BLaER1 treated with 17β-estradiol and CSF1 and Interleukin-3, amounts not matched to agents 10 nM and 100 nM (cell line): ENCODE measurements at regions not wholly inside any gene's neighbourhood (a gene's known extent, or its start where the extent isn't known, plus 50 kb on each side); places are given as distances from the start of the nearest gene placed in this dataset.

Experiments used
- H3K27ac ChIP-seq, 11 experiments: shearing (Covaris generic); formaldehyde crosslinking; 2 replicates each; pipeline ENCODE4 v1.8.1; 2022
- H3K27me3 ChIP-seq, 11 experiments: shearing (Covaris generic); formaldehyde crosslinking; 2 replicates each; pipeline ENCODE4 v1.8.1; 2022
- H3K36me3 ChIP-seq, 11 experiments: shearing (Covaris generic); formaldehyde crosslinking; 2 replicates each; pipeline ENCODE4 v1.8.1; 2022
- H3K4me1 ChIP-seq, 10 experiments: shearing (Covaris generic); formaldehyde crosslinking; 2 replicates each; pipeline ENCODE4 v1.8.1; 2022
- H3K4me2 ChIP-seq, 11 experiments: shearing (Covaris generic); formaldehyde crosslinking; 2 replicates each; pipeline ENCODE4 v1.8.1; 2022
- H3K4me3 ChIP-seq, 10 experiments: shearing (Covaris generic); formaldehyde crosslinking; 2 replicates each; pipeline ENCODE4 v1.8.1; 2022
- H3K9ac ChIP-seq, 11 experiments: shearing (Covaris generic); formaldehyde crosslinking; 2 replicates each; pipeline ENCODE4 v1.8.1; 2022
- H3K9me3 ChIP-seq, 11 experiments: shearing (Covaris generic); formaldehyde crosslinking; replicated peaks in 1 of 11; 2 replicates each; pipeline ENCODE4 v1.8.1; 2022
- H4K20me1 ChIP-seq, 11 experiments: shearing (Covaris generic); formaldehyde crosslinking; 2 replicates each; pipeline ENCODE4 v1.8.1; 2022
- Cebpa-rat ChIP-seq, 11 experiments: shearing (Covaris generic); IDR thresholded peaks; 2 replicates each; pipeline ENCODE4 v1.8.1; 2022

DNA sequence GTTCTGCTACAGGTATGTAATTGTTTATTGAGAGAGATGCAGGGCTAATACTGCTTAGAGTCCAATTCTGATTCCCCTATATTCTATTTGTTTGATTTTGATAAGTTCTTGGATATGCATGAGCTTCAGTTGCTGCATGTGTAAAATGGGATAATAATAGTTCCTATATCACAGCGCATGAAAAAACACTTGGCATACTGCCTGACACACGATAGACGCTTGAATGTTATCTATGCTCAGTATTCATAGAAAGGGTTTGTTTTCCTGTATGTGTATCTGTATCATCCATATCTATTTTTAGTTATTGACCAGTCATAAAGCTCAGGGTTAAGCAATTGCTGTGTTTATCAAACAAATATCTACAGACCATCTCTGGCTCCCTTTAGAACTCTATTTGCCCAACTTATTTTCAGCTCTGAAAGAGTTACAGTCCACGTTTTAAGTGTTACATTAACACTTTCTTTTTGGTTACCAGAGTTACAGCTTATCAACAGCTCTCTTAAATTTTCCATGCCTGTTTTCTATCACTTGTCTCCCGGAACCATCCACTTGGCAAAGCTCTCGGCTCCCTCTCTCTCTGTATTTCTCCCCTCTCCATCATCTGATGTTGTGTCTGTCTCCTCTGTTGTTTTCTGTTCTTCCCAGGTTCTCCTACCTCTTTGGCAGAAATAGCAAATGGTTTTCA is 334.8 kb downstream of the CBLN1 start:
- Histone ChIP-seq H3K9ac (no peak overlapping the region), H3K4me2 (no peak overlapping the region), H3K27me3 (no peaks in the 10 kb centered on the region), H3K4me3 (no peak overlapping the region), H3K4me1 (peaks cover 0 to 7% (median 0%) of the 10 kb centered on the region in 10 experiments; a peak in 1 of 20 replicates), H3K36me3 (no peaks in the 10 kb centered on the region), H4K20me1 (no peaks in the 10 kb centered on the region), H3K27ac (no peak overlapping the region), H3K9me3 (peaks cover 0 to 6% (median 0%) of the 10 kb centered on the region in 11 experiments; a peak in 1 of 22 replicates)
- TF ChIP-seq Cebpa-rat (IDR thresholded peaks at IDR 0.05) = no peak

DNA sequence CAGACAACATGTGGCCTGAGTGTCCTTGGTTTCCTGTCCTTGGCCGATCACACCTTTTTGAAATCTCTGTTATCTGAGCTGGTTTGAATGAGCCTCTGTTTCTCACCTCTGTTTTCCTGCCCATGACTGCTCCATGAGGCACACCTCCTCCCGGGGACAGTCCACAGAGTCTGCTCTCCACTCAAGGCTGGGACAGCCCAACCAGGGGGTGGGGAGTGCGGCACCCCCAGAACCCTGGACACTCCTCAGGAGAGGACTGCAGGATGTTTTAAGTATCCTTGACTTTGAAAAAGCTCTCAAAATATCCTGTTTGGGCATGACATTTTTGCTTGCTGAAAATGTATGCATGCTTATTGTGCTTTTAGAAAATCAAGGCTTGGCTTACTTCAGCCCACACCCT is 333.0 kb upstream of the N4BP1 start:
- Histone ChIP-seq H3K27ac (no peak overlapping the region), H3K4me3 (no peak overlapping the region), H4K20me1 (no peaks in the 10 kb centered on the region), H3K27me3 (no peaks in the 10 kb centered on the region), H3K36me3 (no peaks in the 10 kb centered on the region), H3K4me1 (no peaks in the 10 kb centered on the region), H3K4me2 (no peak overlapping the region), H3K9ac (no peak overlapping the region), H3K9me3 (no peaks in the 10 kb centered on the region)
- TF ChIP-seq Cebpa-rat (IDR thresholded peaks at IDR 0.05) = no peak

DNA sequence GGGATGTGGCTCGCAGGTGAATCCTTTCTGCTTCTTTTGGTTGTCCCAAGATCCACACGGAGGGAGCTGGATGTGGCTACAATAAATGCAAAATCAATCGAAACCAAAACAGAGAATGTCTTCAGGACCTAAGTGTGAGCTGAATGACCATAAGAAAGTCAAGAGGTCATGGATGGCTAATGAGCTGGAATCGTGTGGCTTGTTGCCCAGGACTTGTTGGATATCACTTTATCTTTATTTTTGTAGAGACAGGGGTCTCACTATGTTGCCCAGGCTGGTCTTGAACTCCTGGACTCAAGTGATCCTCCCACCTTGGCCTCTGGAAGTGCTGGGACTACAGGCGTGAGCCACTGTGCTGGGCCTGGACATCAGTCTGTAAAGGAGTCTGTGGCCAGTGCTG is 326.8 kb upstream of the N4BP1 start:
- H3K4me2 ChIP-seq = no peak overlapping the region
- no peaks in the 10 kb centered on the region for H4K20me1 ChIP-seq
- no peak overlapping the region for H3K27ac ChIP-seq
- H3K9ac ChIP-seq = no peak overlapping the region
- H3K9me3 ChIP-seq = peaks cover 6 to 11% (median 9%) of the 10 kb centered on the region in 11 experiments; a peak in 13 of 22 replicates
- no peaks in the 10 kb centered on the region for H3K27me3 ChIP-seq
- H3K4me1 ChIP-seq = no peaks in the 10 kb centered on the region
- no peaks in the 10 kb centered on the region for H3K36me3 ChIP-seq
- H3K4me3 ChIP-seq = no peak overlapping the region
- no peak for TF ChIP-seq Cebpa-rat (IDR thresholded peaks at IDR 0.05)

DNA sequence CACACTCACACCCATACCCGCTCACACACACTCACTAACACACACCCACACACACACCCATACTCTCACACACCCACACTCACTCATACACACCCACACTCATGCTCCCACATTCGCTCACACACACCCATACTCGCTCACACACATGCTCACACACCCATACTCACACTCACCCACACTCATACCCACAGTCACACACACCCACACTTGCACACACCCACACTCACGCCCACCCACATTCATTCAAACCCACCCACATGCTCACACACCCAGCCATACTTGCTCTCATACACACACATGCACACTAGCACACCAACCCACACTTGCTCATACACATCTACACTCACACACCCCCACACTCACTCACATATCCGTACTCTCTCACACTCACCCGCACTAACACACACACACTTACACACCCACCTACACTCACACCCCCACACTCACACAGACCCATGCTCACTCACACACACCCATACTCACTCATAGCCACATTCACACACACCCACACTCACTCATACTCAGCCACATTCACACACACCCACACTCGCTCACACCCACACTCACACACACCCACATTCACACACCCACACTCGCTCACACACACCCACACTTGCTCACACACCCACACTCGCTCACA is 322.4 kb upstream of the N4BP1 start:
- H3K9me3 ChIP-seq = peaks cover 8 to 21% (median 15%) of the 10 kb centered on the region in 11 experiments; a peak in 14 of 22 replicates
- H3K4me2 ChIP-seq = no peak overlapping the region
- H3K27ac ChIP-seq = no peak overlapping the region
- no peaks in the 10 kb centered on the region for H3K36me3 ChIP-seq
- H4K20me1 ChIP-seq = no peaks in the 10 kb centered on the region
- peaks cover 0 to 11% (median 0%) of the 10 kb centered on the region in 10 experiments; a peak in 3 of 20 replicates for H3K4me1 ChIP-seq
- TF ChIP-seq Cebpa-rat (IDR thresholded peaks at IDR 0.05) = no peak
- no peak overlapping the region for H3K9ac ChIP-seq
- H3K4me3 ChIP-seq = no peak overlapping the region
- H3K27me3 ChIP-seq = no peaks in the 10 kb centered on the region

DNA sequence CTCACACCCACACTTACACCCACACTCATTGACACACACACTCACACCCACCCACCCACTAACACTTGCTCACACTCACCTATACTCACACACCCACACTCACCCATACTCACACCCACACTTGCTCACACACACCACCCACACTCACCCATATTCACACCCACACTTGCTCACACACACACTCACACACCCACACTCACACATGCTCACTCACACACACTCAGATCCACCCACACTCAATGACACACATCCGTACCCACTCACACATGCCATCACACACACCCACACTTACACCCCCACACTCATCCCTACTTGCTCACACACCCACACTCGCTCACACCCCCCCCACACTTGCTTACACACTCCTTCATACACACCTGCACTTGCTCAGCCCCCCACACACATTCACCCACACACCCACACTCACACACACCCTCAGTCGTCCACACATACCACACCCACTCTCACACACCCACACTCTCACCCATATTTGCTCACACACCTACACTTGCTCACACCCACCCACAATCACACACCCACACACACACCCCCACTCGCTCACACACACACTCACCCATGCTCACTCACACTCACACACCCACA is 321.1 kb upstream of the N4BP1 start:
- H3K9me3 ChIP-seq = peaks cover 8 to 25% (median 18%) of the 10 kb centered on the region in 11 experiments; a peak in 16 of 22 replicates
- H3K4me1 ChIP-seq = peaks cover 0 to 11% (median 0%) of the 10 kb centered on the region in 10 experiments; a peak in 3 of 20 replicates
- H3K4me2 ChIP-seq = no peak overlapping the region
- no peaks in the 10 kb centered on the region for H4K20me1 ChIP-seq
- H3K27me3 ChIP-seq = no peaks in the 10 kb centered on the region
- H3K9ac ChIP-seq = no peak overlapping the region
- no peak for TF ChIP-seq Cebpa-rat (IDR thresholded peaks at IDR 0.05)
- H3K36me3 ChIP-seq = no peaks in the 10 kb centered on the region
- H3K27ac ChIP-seq = no peak overlapping the region
- no peak overlapping the region for H3K4me3 ChIP-seq

DNA sequence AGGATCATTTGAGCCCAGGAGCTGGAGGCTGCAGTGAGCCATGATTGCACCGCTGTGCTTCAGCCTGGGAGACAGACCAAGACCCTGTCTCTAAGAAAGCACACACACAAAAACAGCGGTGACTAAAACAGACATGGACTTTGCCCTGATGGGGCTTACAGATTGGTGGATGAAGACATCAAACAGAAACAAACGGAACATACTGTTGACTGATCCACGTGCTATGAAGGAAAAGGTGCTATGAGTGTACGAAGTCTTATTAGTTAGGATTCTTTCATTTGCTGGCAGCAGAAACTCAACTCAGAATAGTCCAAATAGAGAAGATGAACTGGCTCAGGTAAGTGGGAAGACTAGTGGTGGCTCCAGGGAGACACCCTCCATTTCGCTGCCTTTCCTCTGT is 309.8 kb upstream of the N4BP1 start:
- Histone ChIP-seq H3K4me3 (no peak overlapping the region), H3K27ac (no peak overlapping the region), H3K9ac (no peak overlapping the region), H4K20me1 (no peaks in the 10 kb centered on the region), H3K9me3 (peaks cover 0 to 3% (median 0%) of the 10 kb centered on the region in 11 experiments; a peak in 1 of 22 replicates), H3K36me3 (no peaks in the 10 kb centered on the region), H3K4me2 (no peak overlapping the region), H3K27me3 (no peaks in the 10 kb centered on the region), H3K4me1 (no peaks in the 10 kb centered on the region)
- TF ChIP-seq Cebpa-rat (IDR thresholded peaks at IDR 0.05) = no peak

DNA sequence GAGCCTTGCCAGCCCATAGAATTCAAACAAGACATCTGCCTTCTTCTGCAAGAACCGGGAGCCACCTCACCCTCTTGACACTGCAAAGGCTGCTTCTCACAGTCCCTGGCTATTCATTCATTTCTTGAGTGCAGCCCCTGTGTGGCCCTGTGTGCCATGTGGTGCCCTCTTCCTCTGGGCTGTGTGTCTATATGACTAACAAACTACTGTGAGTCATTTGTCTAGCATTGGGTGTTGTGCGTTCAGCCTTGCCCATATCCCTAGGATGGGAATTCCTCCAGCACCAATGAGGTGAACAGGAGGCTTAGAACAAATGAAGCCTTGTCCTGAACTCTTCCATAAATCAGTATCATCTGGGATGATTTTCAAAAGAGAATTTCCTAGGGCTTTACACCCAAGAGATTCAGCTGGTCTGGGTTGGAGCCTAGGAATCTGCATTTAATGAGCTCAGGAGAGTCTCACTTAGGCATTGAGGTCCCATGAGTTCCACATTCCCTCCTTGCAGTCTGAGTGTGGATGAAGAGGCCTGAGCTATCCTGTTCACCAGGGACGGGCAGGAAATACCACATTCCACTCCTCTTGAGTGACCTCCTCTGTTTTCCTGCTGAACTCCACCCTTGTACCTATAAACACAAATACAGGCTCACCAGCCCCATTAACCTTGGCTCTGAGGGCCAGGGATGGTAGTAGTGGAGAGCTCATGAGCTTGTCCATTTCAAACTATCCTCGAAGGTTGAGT is 308.7 kb upstream of the N4BP1 start:
- Histone ChIP-seq H3K9ac (no peak overlapping the region), H3K27ac (no peak overlapping the region), H3K4me3 (no peak overlapping the region), H3K36me3 (no peaks in the 10 kb centered on the region), H3K4me2 (no peak overlapping the region), H3K27me3 (no peaks in the 10 kb centered on the region), H4K20me1 (no peaks in the 10 kb centered on the region), H3K9me3 (peaks cover 0 to 3% (median 0%) of the 10 kb centered on the region in 11 experiments; a peak in 1 of 22 replicates), H3K4me1 (0 out of 20 replicates have a peak, but pooled peaks cover 0 to 5% (median 0%) of the 10 kb centered on the region in 10 experiments)
- TF ChIP-seq Cebpa-rat (IDR thresholded peaks at IDR 0.05) = no peak

DNA sequence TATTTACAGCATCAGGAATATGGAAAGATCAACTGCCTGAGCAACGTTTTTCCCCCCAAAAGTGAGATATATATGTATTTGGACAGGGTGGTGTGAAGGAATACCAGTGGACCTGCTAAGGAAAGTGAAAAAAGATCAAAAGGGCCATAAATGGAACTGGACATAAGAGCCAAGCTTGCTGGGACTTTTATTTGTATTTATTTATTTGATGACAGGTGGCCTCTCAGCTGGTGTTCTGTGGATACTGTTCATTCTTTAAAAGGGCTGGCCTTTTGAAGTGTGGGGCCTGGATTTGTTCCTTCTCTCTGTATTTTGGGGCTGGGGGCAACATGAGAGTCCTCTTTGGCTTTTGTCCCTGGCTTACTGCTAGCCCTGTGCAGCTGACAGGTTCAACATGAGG is 306.6 kb upstream of the N4BP1 start:
- Histone ChIP-seq H3K9me3 (no peaks in the 10 kb centered on the region), H3K9ac (no peak overlapping the region), H3K4me2 (no peak overlapping the region), H3K4me3 (no peak overlapping the region), H3K4me1 (peaks cover 0 to 9% (median 5%) of the 10 kb centered on the region in 10 experiments; a peak in 7 of 20 replicates), H3K27ac (no peak overlapping the region), H3K36me3 (no peaks in the 10 kb centered on the region), H3K27me3 (no peaks in the 10 kb centered on the region), H4K20me1 (no peaks in the 10 kb centered on the region)
- TF ChIP-seq Cebpa-rat (IDR thresholded peaks at IDR 0.05) = no peak

DNA sequence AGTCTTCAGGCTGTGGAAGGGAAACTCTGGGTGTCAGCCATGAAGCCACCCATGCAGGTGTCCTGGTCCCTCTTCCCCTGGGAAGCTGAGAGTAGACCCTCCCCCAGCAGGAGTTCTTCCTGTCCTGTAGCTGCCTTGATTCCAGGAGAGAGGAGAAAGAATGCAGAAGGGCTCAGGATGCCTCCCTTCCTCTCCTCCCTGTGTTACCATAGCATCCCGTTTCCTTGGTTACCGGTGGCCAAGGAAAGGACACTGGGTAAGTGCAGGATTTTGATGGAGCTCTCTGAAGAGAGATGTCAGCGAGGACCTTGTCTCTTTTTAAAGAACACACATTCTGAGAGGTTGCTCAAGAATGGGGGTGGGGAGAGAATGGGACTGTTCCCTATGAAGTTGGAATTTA is 304.1 kb upstream of the N4BP1 start:
- Histone ChIP-seq H3K27ac (no peak overlapping the region), H3K4me3 (no peak overlapping the region), H3K4me2 (no peak overlapping the region), H3K9ac (no peak overlapping the region), H4K20me1 (no peaks in the 10 kb centered on the region), H3K4me1 (peaks cover 0 to 16% (median 5%) of the 10 kb centered on the region in 10 experiments; a peak in 7 of 20 replicates), H3K36me3 (no peaks in the 10 kb centered on the region), H3K9me3 (no peaks in the 10 kb centered on the region), H3K27me3 (no peaks in the 10 kb centered on the region)
- TF ChIP-seq Cebpa-rat (IDR thresholded peaks at IDR 0.05) = no peak
